Stimulated activated naive CD8-positive, alpha-beta T cell treated with anti-CD3 and anti-CD28 coated beads, Interleukin-15, amount 100 ng/mL, for 72 hours (primary cell): ENCODE measurements at regions not wholly inside any gene's neighbourhood (a gene's known extent, or its start where the extent isn't known, plus 50 kb on each side); places are given as distances from the start of the nearest gene placed in this dataset.

Experiments used
- ATAC-seq: fragments of 150-1000 bp; cut with Tn5 transposase; 2 replicates; pipeline ENCODE4 v1.10.0; 2021; ENCODE audit warnings: mild to moderate bottlenecking, moderate library complexity
- DNase-seq, 2 donors: peaks; one replicate each; pipeline ENCODE4 v3.0.0; 2021 to 2022
- H3K27ac Mint-ChIP-seq, 2 donors: one replicate each; pipeline ENCODE4 v1.8.0; 2022; ENCODE audit warnings: mild to moderate bottlenecking in 2 of 2, mixed read lengths in 2 of 2, moderate library complexity in 2 of 2
- H3K27me3 Mint-ChIP-seq: one replicate; pipeline ENCODE4 v1.8.0; 2022; ENCODE audit warnings: mixed read lengths
- H3K4me1 Mint-ChIP-seq: one replicate; pipeline ENCODE4 v1.8.0; 2022; ENCODE audit warnings: mild to moderate bottlenecking, mixed read lengths
- H3K4me3 Mint-ChIP-seq, 2 donors: one replicate each; pipeline ENCODE4 v1.8.0; 2022; ENCODE audit warnings: mild to moderate bottlenecking in 2 of 2, mixed read lengths in 2 of 2, moderate library complexity in 1 of 2
- H3K9me3 Mint-ChIP-seq, 2 donors: one replicate each; pipeline ENCODE4 v1.8.0; 2022; ENCODE audit warnings: mixed read lengths in 2 of 2

GRCh38 chr3:24915639-24916038 lies 421.0 kb upstream of the THRB start:
- ATAC-seq: no peak
- no peak for DNase-seq
- Mint-ChIP-seq H3K4me3 (no peak overlapping the region), H3K4me1 (no peaks in the 10 kb centered on the region), H3K27me3 (no peaks in the 10 kb centered on the region), H3K27ac (no peak overlapping the region), H3K9me3 (peaks cover 0 to 6% of the 10 kb centered on the region in 2 donors)

- Mint-ChIP-seq H3K9me3 (peaks cover 4 to 6% of the 10 kb centered on the region in 2 donors), H3K4me3 (no peak overlapping the region), H3K27ac (no peak overlapping the region), H3K4me1 (no peaks in the 10 kb centered on the region), H3K27me3 (no peaks in the 10 kb centered on the region)
- ATAC-seq (no peak), DNase-seq (no peak)
These were observed 423.3 kb upstream of the THRB start for GRCh38 chr3:24917908-24918307.

GRCh38 chr3:24923570-24923969 lies 428.9 kb upstream of the THRB start:
- Mint-ChIP-seq H3K4me3 (no peak overlapping the region), H3K9me3 (peaks cover 0 to 4% of the 10 kb centered on the region in 2 donors), H3K27ac (no peak overlapping the region), H3K4me1 (no peaks in the 10 kb centered on the region), H3K27me3 (no peaks in the 10 kb centered on the region)
- no peak for DNase-seq
- no peak for ATAC-seq

GRCh38 chr3:24929521-24929920 lies 434.9 kb upstream of the THRB start:
- no peaks in the 10 kb centered on the region for H3K9me3 Mint-ChIP-seq
- H3K4me3 Mint-ChIP-seq: no peak overlapping the region
- H3K27ac Mint-ChIP-seq: no peak overlapping the region
- no peaks in the 10 kb centered on the region for H3K27me3 Mint-ChIP-seq
- no peak for DNase-seq
- ATAC-seq: no peak
- no peaks in the 10 kb centered on the region for H3K4me1 Mint-ChIP-seq

- Mint-ChIP-seq H3K9me3 (no peaks in the 10 kb centered on the region), H3K4me1 (no peaks in the 10 kb centered on the region), H3K4me3 (no peak overlapping the region), H3K27ac (no peak overlapping the region), H3K27me3 (no peaks in the 10 kb centered on the region)
- no peak for DNase-seq
- ATAC-seq: no peak
These were observed 438.8 kb upstream of the THRB start for GRCh38 chr3:24933401-24933800.

- H3K27me3 Mint-ChIP-seq: no peaks in the 10 kb centered on the region
- no peak overlapping the region for H3K4me3 Mint-ChIP-seq
- no peaks in the 10 kb centered on the region for H3K9me3 Mint-ChIP-seq
- no peaks in the 10 kb centered on the region for H3K4me1 Mint-ChIP-seq
- H3K27ac Mint-ChIP-seq: no peak overlapping the region
- no peak for ATAC-seq
- DNase-seq: no peak
These were observed 441.9 kb upstream of the THRB start for GRCh38 chr3:24936574-24936973.

- Mint-ChIP-seq H3K4me1 (no peaks in the 10 kb centered on the region), H3K4me3 (no peak overlapping the region), H3K9me3 (no peaks in the 10 kb centered on the region), H3K27me3 (no peaks in the 10 kb centered on the region), H3K27ac (no peak overlapping the region)
- DNase-seq (no peak), ATAC-seq (no peak)
These were observed 442.6 kb upstream of the THRB start for GRCh38 chr3:24937228-24937627.

GRCh38 chr3:24937780-24938179 lies 443.1 kb upstream of the THRB start:
- Mint-ChIP-seq H3K4me3 (no peak overlapping the region), H3K27ac (no peak overlapping the region), H3K9me3 (no peaks in the 10 kb centered on the region), H3K27me3 (no peaks in the 10 kb centered on the region), H3K4me1 (no peaks in the 10 kb centered on the region)
- ATAC-seq: no peak
- DNase-seq: no peak

- no peak for ATAC-seq
- no peaks in the 10 kb centered on the region for H3K4me1 Mint-ChIP-seq
- H3K27ac Mint-ChIP-seq: no peak overlapping the region
- DNase-seq: no peak
- H3K4me3 Mint-ChIP-seq: no peak overlapping the region
- no peaks in the 10 kb centered on the region for H3K9me3 Mint-ChIP-seq
- no peaks in the 10 kb centered on the region for H3K27me3 Mint-ChIP-seq
These were observed 449.3 kb upstream of the THRB start for GRCh38 chr3:24943961-24944360.

GRCh38 chr3:24944805-24945520 lies 450.3 kb upstream of the THRB start:
- Mint-ChIP-seq H3K27ac (no peak overlapping the region), H3K4me1 (no peaks in the 10 kb centered on the region), H3K4me3 (no peak overlapping the region), H3K27me3 (no peaks in the 10 kb centered on the region), H3K9me3 (no peaks in the 10 kb centered on the region)
- ATAC-seq: no peak
- no peak for DNase-seq

- Mint-ChIP-seq H3K4me1 (no peaks in the 10 kb centered on the region), H3K4me3 (no peak overlapping the region), H3K27ac (no peak overlapping the region), H3K9me3 (no peaks in the 10 kb centered on the region), H3K27me3 (no peaks in the 10 kb centered on the region)
- ATAC-seq (no peak), DNase-seq (no peak)
These were observed 450.9 kb upstream of the THRB start for GRCh38 chr3:24945563-24945962.

- no peaks in the 10 kb centered on the region for H3K27me3 Mint-ChIP-seq
These were observed 452.5 kb upstream of the THRB start for GRCh38 chr3:24947103-24947502.

GRCh38 chr3:24951180-24951579 lies 456.5 kb upstream of the THRB start:
- Mint-ChIP-seq H3K4me3 (no peak overlapping the region), H3K27ac (no peak overlapping the region), H3K4me1 (no peaks in the 10 kb centered on the region), H3K9me3 (peaks cover 0 to 5% of the 10 kb centered on the region in 2 donors), H3K27me3 (no peaks in the 10 kb centered on the region)
- no peak for DNase-seq
- ATAC-seq: no peak

More at GRCh38 chr3:24947103-24947502, 452.5 kb upstream of the THRB start:
- DNase-seq: no peak
- no peaks in the 10 kb centered on the region for H3K9me3 Mint-ChIP-seq
- H3K4me1 Mint-ChIP-seq: no peaks in the 10 kb centered on the region
- ATAC-seq: no peak
- no peak overlapping the region for H3K4me3 Mint-ChIP-seq
- no peak overlapping the region for H3K27ac Mint-ChIP-seq

GRCh38 chr3:24952388-24952787 lies 457.7 kb upstream of the THRB start:
- H3K27me3 Mint-ChIP-seq: no peaks in the 10 kb centered on the region
- no peaks in the 10 kb centered on the region for H3K4me1 Mint-ChIP-seq
- no peak overlapping the region for H3K4me3 Mint-ChIP-seq
- DNase-seq: no peak
- no peak overlapping the region for H3K27ac Mint-ChIP-seq
- peaks cover 0 to 5% of the 10 kb centered on the region in 2 donors for H3K9me3 Mint-ChIP-seq
- ATAC-seq: no peak

GRCh38 chr3:24953060-24953771 lies 458.6 kb upstream of the THRB start:
- H3K27ac Mint-ChIP-seq: no peak overlapping the region
- no peak overlapping the region for H3K4me3 Mint-ChIP-seq
- ATAC-seq: no peak
- H3K27me3 Mint-ChIP-seq: no peaks in the 10 kb centered on the region
- no peak for DNase-seq
- H3K4me1 Mint-ChIP-seq: no peaks in the 10 kb centered on the region
- peaks cover 0 to 5% of the 10 kb centered on the region in 2 donors for H3K9me3 Mint-ChIP-seq

- Mint-ChIP-seq H3K27ac (no peak overlapping the region), H3K9me3 (peaks cover 0 to 5% of the 10 kb centered on the region in 2 donors), H3K27me3 (no peaks in the 10 kb centered on the region), H3K4me1 (no peaks in the 10 kb centered on the region), H3K4me3 (no peak overlapping the region)
- DNase-seq (no peak), ATAC-seq (no peak)
These were observed 462.0 kb upstream of the THRB start for GRCh38 chr3:24956613-24957012.
